HG03575 (cell line): ENCODE measurements at regions not wholly inside any gene's neighbourhood (a gene's known extent, or its start where the extent isn't known, plus 50 kb on each side); places are given as distances from the start of the nearest gene placed in this dataset.

Experiments used
- ATAC-seq: cut with Tn5 transposase; IDR thresholded peaks from one replicate; pipeline ENCODE4 v1.9.1; 2021; ENCODE audit not compliant: unreplicated experiment, insufficient number of reproducible peaks, low FRiP score; ENCODE audit errors: extremely low read depth

DNA sequence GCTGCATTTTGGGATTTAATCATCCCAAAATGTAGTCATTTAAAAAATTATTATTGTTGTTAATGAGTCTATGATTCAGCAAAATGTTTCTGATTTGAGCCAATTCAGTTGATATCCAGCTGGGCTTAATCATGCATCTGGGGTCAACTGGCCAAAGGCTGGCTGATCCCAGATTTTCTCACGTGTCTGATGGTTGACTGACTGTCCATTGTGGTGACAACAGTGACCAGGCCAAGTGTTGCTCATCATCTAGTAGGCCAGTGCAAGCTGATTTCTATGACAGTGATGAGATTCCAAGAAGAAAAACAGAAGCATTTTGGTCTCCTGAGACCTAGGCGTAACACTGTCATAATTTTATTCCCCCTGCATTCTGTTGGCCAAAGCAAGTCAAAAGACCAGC lies 80.1 kb upstream of the ZC3H11B start:
- ATAC-seq: no peak

DNA sequence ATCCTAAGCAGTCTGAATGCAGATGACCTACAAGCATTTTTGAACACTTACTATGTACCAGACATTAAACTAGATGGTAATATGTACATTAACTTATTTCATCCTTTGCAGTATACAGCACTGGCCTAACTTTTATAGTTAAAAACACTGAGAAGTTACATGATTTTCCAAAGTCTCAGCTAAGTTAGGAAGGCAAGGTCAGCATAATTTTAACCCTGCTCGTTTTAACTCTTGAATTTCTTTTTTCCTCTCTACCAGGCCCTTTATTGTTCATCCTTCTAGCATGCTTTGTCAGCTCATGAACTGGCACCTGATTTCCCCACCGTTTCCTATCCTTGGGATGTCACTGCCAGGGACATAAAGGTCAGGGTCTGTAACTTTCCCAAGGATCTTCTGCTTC lies 76.9 kb upstream of the ZC3H11B start:
- ATAC-seq: no peak

DNA sequence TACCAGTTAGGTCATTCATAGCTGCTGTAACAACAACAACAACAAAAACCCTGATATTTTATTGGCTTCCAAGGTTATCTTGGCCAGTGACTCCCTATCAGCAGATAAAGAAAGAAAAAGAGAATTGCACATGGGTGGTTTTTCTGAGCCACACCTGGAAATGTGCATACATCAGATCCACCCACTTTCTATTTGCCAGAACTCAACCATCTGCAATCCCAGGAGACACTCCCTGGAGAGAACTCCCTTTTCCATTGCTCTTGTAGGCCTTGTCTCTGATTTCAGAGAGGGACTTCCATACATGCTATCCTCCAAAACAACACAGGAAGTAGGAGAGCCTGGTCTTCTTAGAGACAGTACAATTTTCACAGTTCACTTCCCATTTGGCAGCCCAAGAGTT lies 74.9 kb upstream of the ZC3H11B start:
- no peak for ATAC-seq

- ATAC-seq: no peak
Measured at GRCh38 chr1:219686171-219686570, 73.3 kb upstream of the ZC3H11B start.

DNA sequence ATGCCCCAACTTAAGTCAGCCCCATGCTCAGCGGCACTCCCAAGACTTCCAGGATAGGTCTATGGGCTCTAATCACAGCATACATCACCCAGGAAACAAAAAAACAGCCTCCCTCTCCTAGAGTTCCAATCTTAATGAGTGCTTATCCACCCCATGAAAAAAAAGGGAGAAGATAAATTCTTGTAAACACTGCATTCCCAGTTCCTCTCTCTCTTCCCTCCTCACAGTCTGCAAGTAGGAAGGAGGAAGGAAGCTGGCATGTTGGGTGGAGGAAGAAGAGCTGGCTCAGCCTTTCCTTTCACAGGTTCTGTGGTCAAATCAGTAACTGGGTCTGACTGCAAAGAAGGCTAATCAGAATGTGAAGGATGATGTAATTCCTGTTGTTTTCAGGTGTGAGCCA lies 69.9 kb upstream of the ZC3H11B start:
- no peak for ATAC-seq

DNA sequence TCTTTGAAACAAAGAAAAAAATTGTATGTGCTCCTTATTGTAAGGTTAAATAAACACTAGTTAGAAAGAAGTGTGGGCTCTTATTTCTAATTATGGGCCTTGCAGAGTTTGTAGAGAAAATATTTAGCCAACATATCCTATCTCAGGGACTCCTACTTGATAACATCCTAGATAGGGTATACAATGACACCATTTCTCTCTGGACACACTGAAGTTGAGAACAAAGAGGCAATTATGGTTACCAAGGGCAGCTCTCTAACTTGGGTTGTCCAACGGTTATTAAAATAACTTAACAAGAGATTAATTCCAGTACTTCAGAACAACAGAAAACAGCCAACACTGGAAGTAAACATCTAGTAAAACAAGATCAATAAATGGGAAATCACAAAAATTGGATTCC lies 69.0 kb upstream of the ZC3H11B start:
- ATAC-seq: no peak

- ATAC-seq: no peak
Measured at GRCh38 chr1:219676012-219676765, 63.3 kb upstream of the ZC3H11B start.

DNA sequence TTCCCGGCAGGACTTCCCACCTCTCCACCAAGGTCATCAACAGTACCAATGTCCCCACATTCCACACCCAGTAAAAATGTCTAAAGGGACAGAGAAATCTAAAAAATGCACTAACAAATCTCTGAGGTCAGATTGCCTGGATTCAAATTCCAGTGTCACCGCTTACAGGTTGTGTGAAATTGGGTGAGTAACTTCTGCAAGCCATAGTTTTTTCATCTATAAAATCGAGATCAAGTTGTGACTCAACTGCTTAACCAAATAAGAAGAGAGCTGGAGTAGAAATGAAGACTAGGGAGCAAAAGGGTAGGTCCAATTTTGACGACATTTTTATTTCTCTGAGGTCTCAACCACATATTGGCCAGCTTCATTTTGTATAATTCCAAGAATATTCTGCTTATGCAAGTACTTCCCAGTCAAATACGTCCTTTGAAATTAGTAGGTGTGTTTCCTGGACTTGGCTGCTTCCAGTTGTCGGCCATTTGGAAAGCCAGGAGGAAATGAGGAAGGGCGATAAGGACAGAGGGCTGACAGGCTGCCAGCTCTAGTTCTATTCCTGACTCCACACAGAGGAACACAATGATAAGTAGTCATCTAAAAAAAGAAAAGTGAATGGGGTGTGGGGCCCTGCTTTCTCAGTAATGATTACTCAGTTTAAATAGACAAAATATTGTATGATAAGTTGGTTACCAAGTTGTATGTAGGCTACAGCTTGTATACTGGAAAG lies 57.7 kb upstream of the ZC3H11B start:
- ATAC-seq: no peak

GRCh38 chr1:219669556-219669955 lies 56.7 kb upstream of the ZC3H11B start:
- ATAC-seq: no peak

DNA sequence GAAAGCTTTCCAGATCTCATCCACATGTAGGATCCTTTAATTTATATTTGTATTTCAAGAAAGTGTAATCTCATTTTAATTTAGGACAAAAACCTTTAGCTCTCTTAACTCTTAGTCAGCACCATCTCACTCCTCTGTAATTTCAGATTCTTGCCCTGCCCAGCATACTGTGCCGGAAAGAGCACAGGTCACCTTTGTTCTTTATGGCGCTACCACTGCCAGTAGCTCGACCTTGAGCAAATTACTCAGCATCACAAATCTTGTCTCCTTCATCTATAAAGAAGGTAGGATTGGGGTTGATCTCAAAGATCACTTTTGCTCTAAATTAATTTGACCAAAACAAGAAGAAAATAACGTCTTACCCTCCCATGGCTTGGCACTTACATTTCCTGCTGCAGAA lies 56.1 kb upstream of the ZC3H11B start:
- ATAC-seq: no peak

DNA sequence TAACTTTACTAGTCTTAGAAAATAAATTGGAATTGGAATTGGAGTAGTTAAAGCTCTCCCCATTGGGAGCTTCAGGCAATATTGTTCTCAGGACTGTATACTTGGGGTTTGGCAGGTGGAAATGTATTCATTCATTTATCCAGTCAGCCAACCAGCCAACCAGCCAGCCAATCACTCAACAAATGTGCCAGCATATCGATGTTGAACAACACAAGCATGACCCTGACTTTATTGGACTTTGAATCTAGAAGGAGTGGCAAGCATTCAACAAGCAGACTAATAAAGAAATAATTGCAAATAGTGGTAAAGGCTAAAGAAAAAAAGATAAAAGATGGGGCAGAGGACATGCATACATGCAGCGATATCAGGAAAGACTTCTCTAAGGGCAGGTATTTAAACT lies 55.5 kb upstream of the ZC3H11B start:
- no peak for ATAC-seq

GRCh38 chr1:219666242-219666641 lies 53.3 kb upstream of the ZC3H11B start:
- ATAC-seq: no peak

GRCh38 chr1:219665089-219665488 lies 52.2 kb upstream of the ZC3H11B start:
- no peak for ATAC-seq

- ATAC-seq: no peak
Measured at GRCh38 chr1:219664310-219665029, 51.6 kb upstream of the ZC3H11B start.
